Nephron progenitor cell (in vitro differentiated cells): ENCODE measurements at regions not wholly inside any gene's neighbourhood (a gene's known extent, or its start where the extent isn't known, plus 50 kb on each side); places are given as distances from the start of the nearest gene placed in this dataset.

Experiments used
- DNase-seq: peaks from one replicate; pipeline ENCODE4 v3.0.0; 2021
- H3K27ac Mint-ChIP-seq: 2 replicates; pipeline ENCODE4 v1.8.0; 2021; ENCODE audit warnings: mild to moderate bottlenecking, moderate library complexity, mixed read lengths
- H3K27me3 Mint-ChIP-seq: 2 replicates; pipeline ENCODE4 v1.8.0; 2021; ENCODE audit warnings: mild to moderate bottlenecking, low read depth, mixed read lengths; ENCODE audit not compliant: poor library complexity
- H3K36me3 Mint-ChIP-seq: 2 replicates; pipeline ENCODE4 v1.8.0; 2021; ENCODE audit warnings: low read depth, mixed read lengths
- H3K4me1 Mint-ChIP-seq: 2 replicates; pipeline ENCODE4 v1.8.0; 2021; ENCODE audit warnings: mixed read lengths
- H3K4me3 Mint-ChIP-seq: 2 replicates; pipeline ENCODE4 v1.8.0; 2021; ENCODE audit warnings: mild to moderate bottlenecking, moderate library complexity, mixed read lengths
- H3K9me3 Mint-ChIP-seq: 2 replicates; pipeline ENCODE4 v1.8.0; 2021; ENCODE audit warnings: mild to moderate bottlenecking, moderate library complexity, mixed read lengths
- CTCF ChIP-seq: fragments of 200-600 bp; sonication (generic); IDR thresholded peaks from 2 replicates; pipeline ENCODE4 v1.5.0; 2021; ENCODE audit warnings: antibody characterized with exemption

- Mint-ChIP-seq H3K27me3 (peaks cover 6% of the 10 kb centered on the region), H3K4me3 (no peak overlapping the region)
Observed at GRCh38 chr2:22491442-22491841, 893.5 kb upstream of the KLHL29 start.

GRCh38 chr2:22494156-22494555 is 890.8 kb upstream of the KLHL29 start:
- DNase-seq: no peak
- H3K4me1 Mint-ChIP-seq: no peaks in the 10 kb centered on the region
- H3K36me3 Mint-ChIP-seq: no peaks in the 10 kb centered on the region
- TF ChIP-seq CTCF: no peak
- H3K9me3 Mint-ChIP-seq: peaks cover 6% of the 10 kb centered on the region
- H3K27me3 Mint-ChIP-seq: peaks cover 17% of the 10 kb centered on the region
- no peak overlapping the region for H3K4me3 Mint-ChIP-seq
- no peak overlapping the region for H3K27ac Mint-ChIP-seq

More at GRCh38 chr2:22491442-22491841, 893.5 kb upstream of the KLHL29 start:
- Mint-ChIP-seq H3K27ac (no peak overlapping the region), H3K9me3 (peaks cover 6% of the 10 kb centered on the region), H3K36me3 (no peaks in the 10 kb centered on the region), H3K4me1 (no peaks in the 10 kb centered on the region)
- no peak for TF ChIP-seq CTCF
- no peak for DNase-seq

- DNase-seq: no peak
- peaks cover 17% of the 10 kb centered on the region for H3K27me3 Mint-ChIP-seq
- no peaks in the 10 kb centered on the region for H3K9me3 Mint-ChIP-seq
- no peak overlapping the region for H3K4me3 Mint-ChIP-seq
- H3K27ac Mint-ChIP-seq: no peak overlapping the region
- H3K36me3 Mint-ChIP-seq: no peaks in the 10 kb centered on the region
- TF ChIP-seq CTCF: no peak
- peaks cover 5% of the 10 kb centered on the region for H3K4me1 Mint-ChIP-seq
Observed at GRCh38 chr2:22497064-22497463, 887.9 kb upstream of the KLHL29 start.

- Mint-ChIP-seq H3K36me3 (no peaks in the 10 kb centered on the region), H3K27me3 (peaks cover 17% of the 10 kb centered on the region), H3K9me3 (no peaks in the 10 kb centered on the region), H3K4me3 (no peak overlapping the region), H3K27ac (no peak overlapping the region), H3K4me1 (peaks cover 5% of the 10 kb centered on the region)
- no peak for DNase-seq
- no peak for TF ChIP-seq CTCF
Observed at GRCh38 chr2:22497789-22498188, 887.2 kb upstream of the KLHL29 start.

- Mint-ChIP-seq H3K4me1 (peaks cover 5% of the 10 kb centered on the region), H3K9me3 (no peaks in the 10 kb centered on the region), H3K27ac (no peak overlapping the region), H3K27me3 (peaks cover 17% of the 10 kb centered on the region), H3K4me3 (no peak overlapping the region), H3K36me3 (no peaks in the 10 kb centered on the region)
- no peak for DNase-seq
- TF ChIP-seq CTCF: no peak
Observed at GRCh38 chr2:22499082-22499839, 885.7 kb upstream of the KLHL29 start.

GRCh38 chr2:22500555-22500935 is 884.4 kb upstream of the KLHL29 start:
- Mint-ChIP-seq H3K4me1 (peaks cover 5% of the 10 kb centered on the region), H3K27me3 (peaks cover 17% of the 10 kb centered on the region), H3K4me3 (no peak overlapping the region), H3K27ac (no peak overlapping the region), H3K9me3 (no peaks in the 10 kb centered on the region), H3K36me3 (no peaks in the 10 kb centered on the region)
- DNase-seq: no peak
- TF ChIP-seq CTCF: no peak
